Testis (tissue), 2 donors: ENCODE measurements at regions not wholly inside any gene's neighbourhood (a gene's known extent, or its start where the extent isn't known, plus 50 kb on each side); places are given as distances from the start of the nearest gene placed in this dataset.

ENCODE experiments used
- DNase-seq: peaks from one replicate; pipeline ENCODE4 v3.0.0-alpha.2; 2019
- H3K27ac ChIP-seq, 2 donors: fragments of 200-600 bp; sonication (generic); one replicate each; pipeline ENCODE4 v1.5.1; 2019
- H3K27me3 ChIP-seq: fragments of 200-600 bp; sonication (generic); one replicate; pipeline ENCODE4 v1.5.1; 2019
- H3K36me3 ChIP-seq: fragments of 200-600 bp; sonication (generic); one replicate; pipeline ENCODE4 v1.5.1; 2017; ENCODE audit warnings: low read depth; ENCODE audit errors: missing control alignments
- H3K4me1 ChIP-seq: fragments of 200-600 bp; sonication (generic); one replicate; pipeline ENCODE4 v1.5.1; 2019
- H3K4me3 ChIP-seq, 2 donors: fragments of 200-600 bp; sonication (generic); one replicate each; pipeline ENCODE4 v1.5.1; 2017 to 2019
- H3K9me3 ChIP-seq: fragments of 200-600 bp; sonication (generic); one replicate; pipeline ENCODE4 v1.5.1; 2017
- POLR2A ChIP-seq: fragments of 450-650 bp; IDR thresholded peaks from one replicate; pipeline ENCODE4 v1.6.1; 2017; ENCODE audit warnings: antibody characterized with exemption, mild to moderate bottlenecking, moderate library complexity
- WGBS, 2 donors: methylation state at CpG; one replicate each; pipeline ENCODE4 v1.1.5; 2018; 5-methylcytosine and 5-hydroxymethylcytosine counted together
- intact Hi-C: fragments of 100-400 bp; cut with DNase I; formaldehyde crosslinking; loops from one replicate; pipeline ENCODE4 v1.15.1; 2023; ENCODE audit warnings: low total_unique reads
- TF ChIP-seq, protein P1 (sequence below), 3 experiments: fragments of 450-650 bp in 2 of 3; fragments of 200-600 bp in 1 of 3; sonication (generic) in 1 of 3; IDR thresholded peaks; one replicate each; pipeline ENCODE4 v1.5.1; 2016 to 2019; ENCODE audit warnings: antibody characterized with exemption in 3 of 3, mild to moderate bottlenecking in 2 of 3, moderate library complexity in 1 of 3

DNA sequence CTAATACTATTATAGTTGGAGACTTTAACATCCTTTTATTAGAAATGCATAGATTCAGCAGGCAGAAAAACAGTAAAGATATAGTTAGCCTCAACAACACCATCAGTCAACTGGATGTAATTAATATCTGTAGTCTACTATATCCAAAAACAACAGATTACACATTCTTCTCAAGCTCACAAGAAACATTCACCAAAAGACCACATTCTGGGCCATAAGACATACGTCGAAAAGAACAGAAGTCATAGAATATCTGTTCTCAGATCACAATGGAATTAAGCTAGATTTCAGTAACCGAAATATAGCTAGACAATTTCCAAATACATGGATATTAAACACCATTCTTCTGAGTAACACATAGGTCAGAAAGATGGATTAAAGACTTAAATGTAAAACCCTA is 336.6 kb upstream of the RPS23 start:
- 79 to 92% methylated on average over 3 of the region's 3 CpGs for WGBS, 2 donors
- intact Hi-C loops = no loop called here
- no peak overlapping the region for H3K27ac ChIP-seq
- no peaks in the 10 kb centered on the region for H3K27me3 ChIP-seq
- DNase-seq = no peak
- no peak overlapping the region for H3K4me3 ChIP-seq
- no peaks in the 10 kb centered on the region for H3K36me3 ChIP-seq
- H3K9me3 ChIP-seq = no peaks in the 10 kb centered on the region
- no peaks in the 10 kb centered on the region for H3K4me1 ChIP-seq
- TF ChIP-seq, protein P1, sequence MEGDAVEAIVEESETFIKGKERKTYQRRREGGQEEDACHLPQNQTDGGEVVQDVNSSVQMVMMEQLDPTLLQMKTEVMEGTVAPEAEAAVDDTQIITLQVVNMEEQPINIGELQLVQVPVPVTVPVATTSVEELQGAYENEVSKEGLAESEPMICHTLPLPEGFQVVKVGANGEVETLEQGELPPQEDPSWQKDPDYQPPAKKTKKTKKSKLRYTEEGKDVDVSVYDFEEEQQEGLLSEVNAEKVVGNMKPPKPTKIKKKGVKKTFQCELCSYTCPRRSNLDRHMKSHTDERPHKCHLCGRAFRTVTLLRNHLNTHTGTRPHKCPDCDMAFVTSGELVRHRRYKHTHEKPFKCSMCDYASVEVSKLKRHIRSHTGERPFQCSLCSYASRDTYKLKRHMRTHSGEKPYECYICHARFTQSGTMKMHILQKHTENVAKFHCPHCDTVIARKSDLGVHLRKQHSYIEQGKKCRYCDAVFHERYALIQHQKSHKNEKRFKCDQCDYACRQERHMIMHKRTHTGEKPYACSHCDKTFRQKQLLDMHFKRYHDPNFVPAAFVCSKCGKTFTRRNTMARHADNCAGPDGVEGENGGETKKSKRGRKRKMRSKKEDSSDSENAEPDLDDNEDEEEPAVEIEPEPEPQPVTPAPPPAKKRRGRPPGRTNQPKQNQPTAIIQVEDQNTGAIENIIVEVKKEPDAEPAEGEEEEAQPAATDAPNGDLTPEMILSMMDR (IDR thresholded peaks at IDR 0.05) = no peak
- no peak for TF ChIP-seq POLR2A

DNA sequence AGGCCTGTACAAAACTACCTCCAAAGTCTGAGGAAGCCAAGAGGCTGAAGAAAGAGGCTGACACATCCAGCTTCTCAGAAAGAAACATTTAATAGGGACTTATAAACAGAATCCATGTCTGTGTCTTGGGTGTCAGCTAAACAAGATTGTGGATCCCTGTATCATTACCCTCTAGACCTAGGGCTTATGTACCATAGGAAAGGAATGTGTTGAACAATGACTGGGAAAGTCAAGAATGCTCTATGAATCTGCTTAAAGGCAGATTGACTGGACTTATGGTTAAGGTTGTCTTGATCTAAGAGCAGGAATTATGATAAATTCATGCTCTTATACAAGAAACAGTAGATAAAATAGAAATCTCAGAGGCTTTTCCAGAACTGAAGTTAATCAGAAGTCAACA is 335.7 kb upstream of the RPS23 start:
- intact Hi-C loops = no loop called here
- no peaks in the 10 kb centered on the region for H3K36me3 ChIP-seq
- no peak overlapping the region for H3K27ac ChIP-seq
- H3K4me1 ChIP-seq = no peaks in the 10 kb centered on the region
- no peak for TF ChIP-seq POLR2A
- TF ChIP-seq, protein P1 (IDR thresholded peaks at IDR 0.05) = no peak
- no peaks in the 10 kb centered on the region for H3K27me3 ChIP-seq
- H3K4me3 ChIP-seq = no peak overlapping the region
- no peak for DNase-seq
- no peaks in the 10 kb centered on the region for H3K9me3 ChIP-seq

DNA sequence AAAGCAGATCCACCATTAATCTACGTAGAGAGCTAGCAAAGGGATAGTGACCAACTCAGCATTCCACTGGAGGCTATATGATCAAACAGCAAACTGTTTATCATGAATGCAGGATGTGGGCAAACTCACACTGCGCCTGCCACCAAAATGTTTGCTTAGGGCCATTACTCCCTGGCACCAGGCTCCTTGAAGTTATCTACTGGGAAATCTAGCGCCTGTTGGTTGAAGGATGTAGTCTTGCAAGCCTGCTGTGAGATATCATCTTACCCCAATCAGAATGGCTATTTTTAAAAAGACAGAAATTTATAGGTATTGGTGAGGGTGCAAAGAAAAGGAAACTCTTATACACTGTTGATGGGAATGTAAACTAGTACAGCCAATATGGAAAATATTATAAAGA is 332.5 kb upstream of the RPS23 start:
- intact Hi-C loops = no loop called here
- TF ChIP-seq, protein P1 (IDR thresholded peaks at IDR 0.05) = no peak
- TF ChIP-seq POLR2A = no peak
- Histone ChIP-seq H3K9me3 (no peaks in the 10 kb centered on the region), H3K27me3 (no peaks in the 10 kb centered on the region), H3K27ac (no peak overlapping the region), H3K4me1 (no peaks in the 10 kb centered on the region), H3K36me3 (no peaks in the 10 kb centered on the region), H3K4me3 (no peak overlapping the region)
- DNase-seq = no peak
- WGBS, 2 donors = 94 to 97% methylated on average over 3 of the region's 3 CpGs

DNA sequence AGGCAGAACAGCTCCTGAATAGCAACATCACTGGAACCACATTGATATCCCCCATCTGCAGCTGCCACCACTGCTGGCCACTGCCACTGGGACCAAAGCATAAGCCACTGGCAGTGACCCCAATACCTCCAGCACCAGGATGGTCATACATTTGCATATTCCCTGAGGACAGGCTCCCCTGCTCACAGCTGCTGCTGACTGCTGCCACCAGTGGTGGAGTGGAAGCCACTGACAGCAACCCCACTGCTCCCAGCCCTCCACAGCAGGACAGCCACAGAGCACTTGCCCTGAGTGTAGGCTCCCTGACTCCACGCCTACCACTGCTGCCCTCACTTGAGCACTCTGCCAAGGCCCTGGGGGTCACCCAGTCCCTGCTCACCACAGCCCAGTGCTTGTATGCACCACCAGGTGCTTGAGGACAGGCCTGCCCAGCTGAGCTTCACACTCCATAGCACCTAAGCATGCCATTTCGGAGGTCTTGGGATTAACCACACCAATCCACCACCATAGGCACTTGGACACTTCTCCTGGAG is 327.4 kb upstream of the RPS23 start:
- no peaks in the 10 kb centered on the region for H3K27me3 ChIP-seq
- no peak overlapping the region for H3K4me3 ChIP-seq
- 91% methylated on average over 2 of the region's 2 CpGs; no CpG with 5 or more reads in 1 of the 2 donors for WGBS, 2 donors
- intact Hi-C loops = no loop called here
- H3K4me1 ChIP-seq = no peaks in the 10 kb centered on the region
- DNase-seq = no peak
- no peak overlapping the region for H3K27ac ChIP-seq
- no peaks in the 10 kb centered on the region for H3K9me3 ChIP-seq
- no peak for TF ChIP-seq POLR2A
- TF ChIP-seq, protein P1 (IDR thresholded peaks at IDR 0.05) = no peak
- no peaks in the 10 kb centered on the region for H3K36me3 ChIP-seq
